ENCODE measurements at regions not wholly inside any gene's neighbourhood (a gene's known extent, or its start where the extent isn't known, plus 50 kb on each side); places are given as distances from the start of the nearest gene placed in this dataset.

DNA sequence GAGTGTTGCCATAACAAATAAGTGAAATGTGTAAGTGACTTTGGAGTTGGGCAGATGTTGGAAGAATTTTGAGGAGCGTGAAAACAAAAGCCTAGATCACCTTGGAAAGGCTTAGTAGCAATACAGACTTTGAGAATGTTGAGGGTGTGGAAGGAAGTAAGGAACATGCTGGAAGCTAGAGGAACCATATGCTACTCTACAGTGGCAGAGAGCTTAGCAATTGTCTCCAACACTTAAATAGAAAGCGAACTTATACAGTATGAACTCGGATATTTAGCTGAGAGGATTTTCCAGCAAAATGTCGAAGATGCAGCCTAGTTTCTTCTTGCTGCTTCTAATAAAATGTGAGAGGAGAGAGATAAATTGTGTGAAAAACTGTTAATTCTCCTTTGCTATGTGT lies 271.2 kb downstream of the ADRA2A start:
- DNase-seq (ENCODE audit: low read depth), result no peak
- no peak overlapping the region for H3K4me3 ChIP-seq (ENCODE audit: low read depth, low read length)
- TF ChIP-seq, protein P1, sequence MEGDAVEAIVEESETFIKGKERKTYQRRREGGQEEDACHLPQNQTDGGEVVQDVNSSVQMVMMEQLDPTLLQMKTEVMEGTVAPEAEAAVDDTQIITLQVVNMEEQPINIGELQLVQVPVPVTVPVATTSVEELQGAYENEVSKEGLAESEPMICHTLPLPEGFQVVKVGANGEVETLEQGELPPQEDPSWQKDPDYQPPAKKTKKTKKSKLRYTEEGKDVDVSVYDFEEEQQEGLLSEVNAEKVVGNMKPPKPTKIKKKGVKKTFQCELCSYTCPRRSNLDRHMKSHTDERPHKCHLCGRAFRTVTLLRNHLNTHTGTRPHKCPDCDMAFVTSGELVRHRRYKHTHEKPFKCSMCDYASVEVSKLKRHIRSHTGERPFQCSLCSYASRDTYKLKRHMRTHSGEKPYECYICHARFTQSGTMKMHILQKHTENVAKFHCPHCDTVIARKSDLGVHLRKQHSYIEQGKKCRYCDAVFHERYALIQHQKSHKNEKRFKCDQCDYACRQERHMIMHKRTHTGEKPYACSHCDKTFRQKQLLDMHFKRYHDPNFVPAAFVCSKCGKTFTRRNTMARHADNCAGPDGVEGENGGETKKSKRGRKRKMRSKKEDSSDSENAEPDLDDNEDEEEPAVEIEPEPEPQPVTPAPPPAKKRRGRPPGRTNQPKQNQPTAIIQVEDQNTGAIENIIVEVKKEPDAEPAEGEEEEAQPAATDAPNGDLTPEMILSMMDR (IDR thresholded peaks at IDR 0.05; ENCODE audit: low read depth, low read length, missing control alignments), result no peak

DNA sequence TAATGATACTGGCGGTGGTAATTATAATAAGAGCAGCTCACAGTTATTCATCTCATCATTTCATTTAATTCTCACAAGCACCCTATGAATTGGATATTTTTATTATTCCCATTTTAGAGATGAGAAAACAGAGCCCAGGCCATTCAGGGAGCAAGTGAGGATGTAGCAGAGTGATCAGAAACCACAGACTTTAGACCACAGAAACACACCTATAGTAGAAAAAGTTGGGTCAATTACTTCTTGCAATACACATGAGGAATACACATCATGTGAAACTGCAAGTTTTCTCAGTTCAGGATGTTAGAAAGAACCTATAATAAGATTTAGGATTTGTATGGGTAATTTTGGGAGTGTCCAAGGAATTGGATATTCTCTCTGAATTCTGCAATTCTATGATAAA lies 278.0 kb downstream of the ADRA2A start:
- no peak overlapping the region for H3K4me3 ChIP-seq (ENCODE audit: low read depth, low read length)
- TF ChIP-seq, protein P1 (IDR thresholded peaks at IDR 0.05; ENCODE audit: low read depth, low read length, missing control alignments), result no peak
- DNase-seq (ENCODE audit: low read depth), result no peak

DNA sequence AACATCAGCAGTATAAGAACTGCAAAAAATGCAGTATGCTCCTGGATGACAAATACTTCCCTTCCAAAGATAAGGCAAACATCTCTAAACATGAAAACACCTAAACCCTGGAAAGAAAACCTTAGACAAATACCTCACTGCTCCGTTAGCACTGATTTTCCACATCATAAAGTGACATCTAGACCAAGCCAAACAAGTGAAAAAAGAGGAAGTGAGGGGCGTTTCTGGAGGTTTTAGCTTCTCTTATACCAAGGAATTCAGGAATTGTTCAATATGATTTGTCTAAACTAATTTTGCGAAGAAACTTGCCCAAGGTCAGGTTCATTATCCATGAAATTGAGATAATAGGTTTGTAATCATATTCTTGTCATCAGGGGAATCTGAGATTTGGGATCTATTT lies 279.7 kb downstream of the ADRA2A start:
- DNase-seq (ENCODE audit: low read depth), result no peak
- no peak overlapping the region for H3K4me3 ChIP-seq (ENCODE audit: low read depth, low read length)
- TF ChIP-seq, protein P1 (IDR thresholded peaks at IDR 0.05; ENCODE audit: low read depth, low read length, missing control alignments), result no peak

DNA sequence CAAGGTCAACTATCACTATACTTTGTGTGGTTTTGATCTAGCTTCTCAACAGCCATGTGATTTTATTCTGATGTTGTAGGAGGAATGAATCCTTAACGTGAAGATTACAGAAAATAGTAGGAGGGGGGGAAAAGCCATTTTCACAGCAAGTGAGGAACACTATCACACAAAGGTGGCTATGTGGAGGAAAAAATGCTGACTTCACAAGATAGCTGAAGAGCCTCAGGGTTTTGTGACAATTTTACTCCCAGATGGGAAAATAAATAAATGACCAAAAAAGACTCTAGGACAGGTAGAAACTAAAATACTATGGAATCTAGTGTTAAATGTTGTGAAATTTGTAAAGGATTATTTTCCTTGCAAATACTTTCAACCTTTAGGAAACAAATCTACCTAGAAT lies 281.0 kb downstream of the ADRA2A start:
- TF ChIP-seq, protein P1 (IDR thresholded peaks at IDR 0.05; ENCODE audit: low read depth, low read length, missing control alignments), result no peak
- H3K4me3 ChIP-seq (ENCODE audit: low read depth, low read length), result no peak overlapping the region
- no peak for DNase-seq (ENCODE audit: low read depth)

DNA sequence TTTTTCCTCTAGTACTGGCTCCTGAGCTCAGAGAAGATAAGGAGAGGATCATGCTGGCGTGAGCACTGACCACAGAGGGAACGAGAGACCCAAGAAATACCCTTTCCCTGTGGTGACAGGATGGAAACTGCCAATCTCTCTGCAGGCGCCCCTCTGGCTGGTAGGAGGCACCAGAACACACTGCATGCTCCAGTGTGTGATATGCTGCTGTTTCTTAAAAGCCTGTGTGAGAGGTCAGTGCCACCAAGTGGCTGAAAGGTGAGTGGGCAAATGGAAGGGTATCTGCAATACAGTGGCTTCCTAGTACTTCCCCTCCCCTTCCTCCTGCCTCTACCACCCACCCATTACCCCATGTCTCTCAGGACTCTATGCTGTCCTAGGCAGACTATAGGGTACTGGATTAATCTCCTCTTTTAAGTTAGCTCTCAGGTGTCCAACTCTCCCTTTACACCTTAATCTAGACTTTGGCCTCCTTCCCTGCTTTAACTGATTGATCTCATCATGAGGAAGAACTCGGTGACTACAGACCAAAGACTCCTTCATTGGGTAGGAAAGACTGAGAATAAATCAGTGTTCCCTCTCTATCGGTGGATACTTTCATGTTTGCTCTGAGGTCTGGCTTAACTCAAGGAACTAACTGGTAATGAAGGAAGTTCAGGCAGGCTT lies 283.6 kb downstream of the ADRA2A start:
- H3K4me3 ChIP-seq (ENCODE audit: low read depth, low read length), result no peak overlapping the region
- TF ChIP-seq, protein P1 (IDR thresholded peaks at IDR 0.05; ENCODE audit: low read depth, low read length, missing control alignments), result peak; percentile 73
- DNase-seq (ENCODE audit: low read depth), result peak; percentile 35

DNA sequence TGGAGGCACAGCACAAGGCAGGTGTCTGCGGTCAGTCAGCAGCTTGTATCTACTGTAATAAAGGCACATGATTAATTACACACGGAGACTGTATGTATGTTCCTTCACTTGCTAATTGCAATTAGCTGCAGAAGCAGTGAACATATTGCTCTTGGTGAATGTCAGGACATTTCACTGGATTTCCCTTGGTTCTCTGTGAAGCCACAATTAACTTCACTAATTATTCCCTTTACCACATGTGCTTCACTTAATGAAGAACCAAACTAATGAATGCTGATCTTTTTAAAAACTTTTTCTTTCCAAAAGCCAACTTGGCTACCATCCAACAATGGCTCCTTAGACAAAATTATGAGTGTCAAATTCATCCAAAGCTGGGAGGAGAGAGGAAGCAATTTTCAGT lies 290.7 kb downstream of the ADRA2A start:
- no peak for DNase-seq (ENCODE audit: low read depth)
- H3K4me3 ChIP-seq (ENCODE audit: low read depth, low read length), result no peak overlapping the region
- TF ChIP-seq, protein P1 (IDR thresholded peaks at IDR 0.05; ENCODE audit: low read depth, low read length, missing control alignments), result no peak

DNA sequence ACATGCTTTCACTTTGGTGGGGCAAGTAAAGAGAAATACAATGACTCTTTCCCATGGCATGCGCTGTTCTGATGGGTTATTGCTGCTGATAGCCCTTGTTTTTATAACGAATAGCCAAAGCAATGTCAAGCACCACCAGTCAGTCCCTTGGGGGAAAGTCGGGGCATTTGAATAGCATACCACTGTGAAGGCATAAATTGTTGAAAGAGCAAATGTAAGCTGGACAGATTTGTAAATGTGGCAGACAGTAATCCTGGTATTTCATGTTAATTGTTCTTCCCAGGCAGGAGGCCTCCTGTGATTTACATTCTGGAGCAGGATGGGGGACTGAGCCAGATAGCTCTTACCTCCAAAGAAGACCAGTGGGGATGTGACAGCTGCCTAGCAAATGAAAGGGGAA lies 293.3 kb downstream of the ADRA2A start:
- no peak for DNase-seq (ENCODE audit: low read depth)
- TF ChIP-seq, protein P1 (IDR thresholded peaks at IDR 0.05; ENCODE audit: low read depth, low read length, missing control alignments), result no peak
- H3K4me3 ChIP-seq (ENCODE audit: low read depth, low read length), result no peak overlapping the region

All from GM12864 (cell line).